ENCODE measurements at regions not wholly inside any gene's neighbourhood (a gene's known extent, or its start where the extent isn't known, plus 50 kb on each side); places are given as distances from the start of the nearest gene placed in this dataset.
A peak's percentile ranks its signal among the peaks of the same experiment; 100 is the strongest.
"Not testable (repeated sequence)": the region's sequence is repeated elsewhere in the genome, so short reads cannot be mapped to it uniquely, and the experiment has no call there.

DNA sequence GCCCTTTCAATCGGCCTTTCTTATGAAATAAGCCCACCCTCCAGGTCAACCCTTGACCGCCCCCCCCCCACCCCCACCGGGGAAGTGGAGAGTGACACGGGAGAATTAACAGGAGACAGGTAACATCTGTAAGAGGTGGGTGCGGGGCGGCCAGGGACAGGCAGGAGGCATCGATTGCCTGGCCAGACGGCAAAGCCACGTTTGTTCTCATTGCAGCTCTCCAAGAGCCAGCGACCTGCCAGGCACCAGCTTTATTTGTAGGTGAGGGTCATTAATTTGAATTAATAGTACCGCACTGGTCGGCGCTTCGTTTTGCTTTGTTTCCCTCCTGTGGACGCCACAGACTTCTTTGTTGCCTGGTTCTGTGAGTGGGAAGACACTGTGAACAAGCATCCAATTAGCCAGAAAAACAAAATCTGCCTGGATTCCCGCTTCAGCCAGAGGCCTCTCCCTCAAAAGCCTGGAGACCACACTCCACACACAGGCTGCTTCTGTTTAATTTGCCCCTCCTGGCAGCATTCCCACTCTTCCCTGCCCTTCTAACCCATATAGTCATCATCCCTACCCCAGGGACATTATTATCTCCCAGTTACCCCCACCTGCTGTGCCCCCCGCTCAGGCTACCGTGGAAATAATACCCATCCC, 104.5 kb upstream of the OPCML start:
- Histone ChIP-seq H3K27me3 (no peaks in the 10 kb centered on the region), H3K36me3 (no peaks in the 10 kb centered on the region), H3K9me3 (no peaks in the 10 kb centered on the region), H3K27ac (no peak overlapping the region), H3K4me1 (no peaks in the 10 kb centered on the region), H3K4me3 (no peak overlapping the region)
- WGBS (ENCODE audit: insufficient coverage, low coverage, low lambda C conversion rate, missing lambda C conversion rate), result 34% methylated on average over 5 of the region's 18 CpGs
- intact Hi-C loops (cut with DNase I), result no loop called here
- DNase-seq (no peak), ATAC-seq (no peak)
- no peak for TF ChIP-seq POLR2A (IDR thresholded peaks at IDR 0.05)
- TF ChIP-seq, protein P1, sequence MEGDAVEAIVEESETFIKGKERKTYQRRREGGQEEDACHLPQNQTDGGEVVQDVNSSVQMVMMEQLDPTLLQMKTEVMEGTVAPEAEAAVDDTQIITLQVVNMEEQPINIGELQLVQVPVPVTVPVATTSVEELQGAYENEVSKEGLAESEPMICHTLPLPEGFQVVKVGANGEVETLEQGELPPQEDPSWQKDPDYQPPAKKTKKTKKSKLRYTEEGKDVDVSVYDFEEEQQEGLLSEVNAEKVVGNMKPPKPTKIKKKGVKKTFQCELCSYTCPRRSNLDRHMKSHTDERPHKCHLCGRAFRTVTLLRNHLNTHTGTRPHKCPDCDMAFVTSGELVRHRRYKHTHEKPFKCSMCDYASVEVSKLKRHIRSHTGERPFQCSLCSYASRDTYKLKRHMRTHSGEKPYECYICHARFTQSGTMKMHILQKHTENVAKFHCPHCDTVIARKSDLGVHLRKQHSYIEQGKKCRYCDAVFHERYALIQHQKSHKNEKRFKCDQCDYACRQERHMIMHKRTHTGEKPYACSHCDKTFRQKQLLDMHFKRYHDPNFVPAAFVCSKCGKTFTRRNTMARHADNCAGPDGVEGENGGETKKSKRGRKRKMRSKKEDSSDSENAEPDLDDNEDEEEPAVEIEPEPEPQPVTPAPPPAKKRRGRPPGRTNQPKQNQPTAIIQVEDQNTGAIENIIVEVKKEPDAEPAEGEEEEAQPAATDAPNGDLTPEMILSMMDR (IDR thresholded peaks at IDR 0.05), result no peak

DNA sequence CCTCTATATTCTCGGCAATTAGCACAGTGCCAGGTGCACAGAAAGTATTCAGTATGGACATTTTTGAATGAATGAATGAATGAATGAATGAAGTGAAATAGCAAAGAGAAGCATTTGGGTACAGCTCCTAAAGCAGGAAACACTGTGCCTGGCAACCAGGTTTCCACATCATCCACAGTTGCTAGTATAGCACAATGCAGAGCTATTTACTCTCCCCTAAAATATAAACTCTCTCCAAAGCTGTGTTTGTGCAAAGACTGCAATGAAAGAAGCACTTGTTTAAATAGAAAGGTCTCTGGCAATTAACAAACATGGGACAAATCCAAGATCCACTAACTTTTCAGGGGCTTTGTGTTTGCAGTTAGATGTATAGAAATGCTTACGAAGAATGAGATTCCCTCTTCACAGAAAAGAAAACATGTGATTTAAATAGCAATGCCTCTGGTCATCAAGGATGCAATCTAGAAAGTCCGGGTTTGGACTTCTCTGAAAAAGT, 103.0 kb upstream of the OPCML start:
- no peak for ATAC-seq
- TF ChIP-seq, protein P1 (IDR thresholded peaks at IDR 0.05), result no peak
- TF ChIP-seq POLR2A (IDR thresholded peaks at IDR 0.05), result no peak
- WGBS (ENCODE audit: insufficient coverage, low coverage, low lambda C conversion rate, missing lambda C conversion rate), result 37% methylated on average over 3 of the region's 3 CpGs
- Histone ChIP-seq H3K4me3 (no peak overlapping the region), H3K36me3 (no peaks in the 10 kb centered on the region), H3K9me3 (no peaks in the 10 kb centered on the region), H3K27ac (no peak overlapping the region), H3K27me3 (no peaks in the 10 kb centered on the region), H3K4me1 (no peaks in the 10 kb centered on the region)
- no peak for DNase-seq
- intact Hi-C loops (cut with DNase I), result no loop called here

DNA sequence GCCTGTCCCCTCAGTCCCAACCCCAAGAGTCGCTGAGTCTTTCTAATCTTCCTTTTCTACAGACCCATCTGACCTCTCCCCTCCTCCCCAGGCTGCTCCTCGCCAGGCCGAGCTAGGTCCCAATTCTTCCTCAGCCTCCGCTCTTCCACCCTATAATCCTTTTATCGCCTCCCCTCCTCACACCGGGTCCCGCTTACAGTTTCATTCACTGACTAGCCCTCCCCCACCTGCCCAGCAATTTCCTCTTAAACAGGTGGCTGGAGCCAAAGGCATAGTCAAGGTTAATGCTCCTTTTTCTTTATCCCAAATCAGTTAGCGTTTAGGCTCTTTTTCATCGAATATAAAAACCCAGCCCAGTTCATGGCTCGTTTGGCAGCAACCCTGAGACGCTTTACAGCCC, 96.1 kb upstream of the OPCML start:
- DNase-seq; intact Hi-C loops (cut with DNase I); H3K4me3 ChIP-seq; H3K27ac ChIP-seq; ATAC-seq; H3K9me3 ChIP-seq; H3K27me3 ChIP-seq; H3K36me3 ChIP-seq; H3K4me1 ChIP-seq: not testable (repeated sequence)
- 31% methylated on average over 11 of the region's 11 CpGs for WGBS (ENCODE audit: insufficient coverage, low coverage, low lambda C conversion rate, missing lambda C conversion rate)

DNA sequence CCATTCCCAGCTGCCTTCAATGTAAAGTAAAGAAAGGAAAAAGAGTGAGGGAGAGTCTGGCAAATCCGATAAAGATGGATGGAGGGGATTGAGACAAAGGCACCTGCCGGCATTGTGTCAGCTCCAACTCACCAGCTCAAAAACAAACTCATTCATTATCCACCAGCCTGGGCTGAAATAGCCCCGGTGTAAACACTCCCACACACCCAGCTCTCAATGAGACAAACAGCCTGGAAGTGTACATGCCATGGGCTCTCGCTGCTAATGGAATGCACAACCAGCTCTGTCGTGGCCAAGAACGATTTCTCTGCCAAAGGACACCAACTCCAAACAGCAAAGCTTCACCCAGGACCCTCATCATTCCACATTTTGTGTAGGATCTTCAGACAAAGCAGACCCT, 89.3 kb upstream of the OPCML start:
- no peaks in the 10 kb centered on the region for H3K9me3 ChIP-seq
- ATAC-seq (no peak), DNase-seq (no peak)
- no peaks in the 10 kb centered on the region for H3K36me3 ChIP-seq
- no peak overlapping the region for H3K27ac ChIP-seq
- no peak overlapping the region for H3K4me3 ChIP-seq
- 35% methylated on average over 5 of the region's 6 CpGs for WGBS (ENCODE audit: insufficient coverage, low coverage, low lambda C conversion rate, missing lambda C conversion rate)
- H3K4me1 ChIP-seq, result no peaks in the 10 kb centered on the region
- H3K27me3 ChIP-seq, result no peaks in the 10 kb centered on the region
- TF ChIP-seq POLR2A (IDR thresholded peaks at IDR 0.05), result no peak
- TF ChIP-seq, protein P1 (IDR thresholded peaks at IDR 0.05), result no peak
- intact Hi-C loops (cut with DNase I), result no loop called here

DNA sequence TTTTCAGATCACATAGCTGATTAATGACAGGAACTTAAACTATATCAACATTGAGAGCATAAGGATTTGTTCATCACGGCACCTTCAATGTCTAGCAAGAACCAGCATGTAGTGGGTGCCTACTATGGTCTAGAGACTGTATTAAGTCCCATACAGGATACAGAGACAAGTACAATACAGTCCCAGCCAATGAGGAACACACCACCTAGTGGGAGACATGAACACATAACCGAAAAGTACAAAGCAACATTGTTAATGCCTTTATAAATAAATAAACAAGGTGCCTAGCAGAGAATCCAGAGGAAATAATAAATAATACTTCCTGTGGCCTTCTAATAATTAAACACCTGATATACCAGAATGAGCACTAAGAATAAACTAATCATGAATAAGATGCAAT, 87.7 kb upstream of the OPCML start:
- Histone ChIP-seq H3K36me3 (no peaks in the 10 kb centered on the region), H3K4me3 (no peak overlapping the region), H3K4me1 (no peaks in the 10 kb centered on the region), H3K27ac (no peak overlapping the region), H3K27me3 (no peaks in the 10 kb centered on the region), H3K9me3 (no peaks in the 10 kb centered on the region)
- no peak for TF ChIP-seq POLR2A (IDR thresholded peaks at IDR 0.05)
- TF ChIP-seq, protein P1 (IDR thresholded peaks at IDR 0.05), result peak; percentile 23 to 42 (median 34)
- WGBS (ENCODE audit: insufficient coverage, low coverage, low lambda C conversion rate, missing lambda C conversion rate), result 19% methylated on average over 2 of the region's 2 CpGs
- ATAC-seq, result peak; percentile 45 to 63 (median 50)
- DNase-seq, result no peak
- intact Hi-C loops (cut with DNase I), result no loop called here

Measured in right lobe of liver (tissue), 6 donors.